Stomach (tissue), 4 donors: ENCODE measurements at regions not wholly inside any gene's neighbourhood (a gene's known extent, or its start where the extent isn't known, plus 50 kb on each side); places are given as distances from the start of the nearest gene placed in this dataset.

Experiments used
- CTCF ChIP-seq, 7 experiments: fragments of 450-650 bp in 4 of 7; fragments of 200-600 bp in 3 of 7; sonication (generic) in 3 of 7; IDR thresholded peaks; one replicate each; pipeline ENCODE4 v1.5.1; 2016 to 2019; ENCODE audit warnings: antibody characterized with exemption in 7 of 7, control low read depth in 2 of 7, mild to moderate bottlenecking in 1 of 7
- EP300 ChIP-seq: sonication (generic); formaldehyde crosslinking; IDR thresholded peaks from one replicate; pipeline ENCODE4 v1.6.1; 2017; ENCODE audit warnings: antibody characterized with exemption

DNA sequence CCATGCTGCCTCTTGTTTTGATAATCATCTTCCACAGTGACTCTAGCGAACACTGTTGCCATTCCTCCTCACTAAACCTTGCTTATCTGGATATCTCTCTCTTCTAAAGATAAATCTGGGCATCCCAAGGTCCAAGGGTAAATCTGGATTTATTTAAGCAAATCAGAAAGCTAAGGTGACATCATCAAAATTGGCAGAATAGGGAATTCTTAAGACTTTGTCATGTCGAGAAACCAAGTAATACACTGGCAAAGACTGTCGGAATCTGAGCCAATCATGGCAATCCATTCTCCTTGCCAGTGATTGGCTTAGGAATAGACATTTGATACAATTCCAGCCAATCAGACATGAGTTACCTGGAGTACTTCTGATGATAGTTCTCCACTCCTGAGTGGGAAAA, 362.7 kb upstream of the PTGER4 start:
- TF ChIP-seq CTCF (IDR thresholded peaks at IDR 0.05), result no peak
- no peak for TF ChIP-seq EP300
